HepG2 (cell line): ENCODE measurements at regions not wholly inside any gene's neighbourhood (a gene's known extent, or its start where the extent isn't known, plus 50 kb on each side); places are given as distances from the start of the nearest gene placed in this dataset.

Experiments used
- ATAC-seq: fragments of 200-7000 bp; cut with Tn5 transposase; 3 replicates; pipeline ENCODE4 v1.9.1; 2020; ENCODE audit warnings: mild to moderate bottlenecking, moderate library complexity
- BruUV-seq: library from RNA; stranded (reverse); fragments of 400-500 nt; replicated peaks from 2 replicates; lab custom pipeline; 2021; lab: Mats Ljungman, UMichigan
- CTCF ChIA-PET: fragments of 300-600 bp; formaldehyde crosslinking; extraction: SDS; loops from one replicate; lab custom pipeline; 2021; ENCODE audit warnings: low total read pairs, inconsistent platforms, low intra/inter-chr PET ratio; lab: Yijun Ruan, JAX
- POLR2A ChIA-PET: fragments of 350-600 bp; sonication (Branson Sonifier 250); formaldehyde crosslinking; loops from one replicate; lab custom pipeline; 2020; ENCODE audit warnings: antibody characterized with exemption, inconsistent platforms; lab: Yijun Ruan, JAX
- DNase-seq: peaks from one replicate; pipeline ENCODE4 v3.0.0-alpha.2; 2015; ENCODE audit warnings: low spot score
- FAIRE-seq: peaks from 3 replicates; lab custom pipeline; 2011; peaks lifted over from hg19 to GRCh38; lab: Jason Lieb, UNC
- H2AFZ ChIP-seq: one replicate; pipeline ENCODE4 v1.6.1; 2011; ENCODE audit warnings: low read length, inconsistent platforms
- H3K27ac ChIP-seq: fragments of 300-600 bp; 3 replicates; pipeline ENCODE4 v1.8.0; 2011; ENCODE audit warnings: mixed run types, mild to moderate bottlenecking, mixed read lengths, low read length, inconsistent platforms; ENCODE audit not compliant: insufficient read depth; ENCODE audit errors: extremely low read length
- H3K27me3 ChIP-seq, 2 experiments: fragments of 200-600 bp in 1 of 2; 2 replicates in 1 of 2; 3 replicates in 1 of 2; pipeline versions ENCODE4 v1.6.0 to v1.8.0; 2011; ENCODE audit warnings: low read length in 2 of 2, mild to moderate bottlenecking in 2 of 2, moderate library complexity in 2 of 2, inconsistent platforms in 1 of 2; ENCODE audit not compliant: insufficient read depth in 2 of 2, control insufficient read depth in 1 of 2
- H3K36me3 ChIP-seq, 2 experiments: fragments of 200-600 bp in 1 of 2; replicated peaks in 1 of 2; 2 replicates in 1 of 2; 3 replicates in 1 of 2; pipeline versions ENCODE4 v1.5.1 to v1.8.0; 2011; ENCODE audit warnings: low read length in 2 of 2, inconsistent platforms in 1 of 2; ENCODE audit not compliant: insufficient read depth in 2 of 2, control insufficient read depth in 1 of 2
- H3K4me1 ChIP-seq: 2 replicates; pipeline ENCODE4 v1.5.1; 2012; ENCODE audit warnings: low read length, inconsistent platforms; ENCODE audit not compliant: insufficient read depth
- H3K4me2 ChIP-seq: 2 replicates; pipeline ENCODE4 v1.6.0; 2011; ENCODE audit warnings: low read depth, low read length, inconsistent platforms
- H3K4me3 ChIP-seq, 3 experiments: fragments of 200-600 bp in 1 of 3; sonication (generic), shearing (Covaris generic) in 1 of 3; replicated peaks in 1 of 3; 2 replicates each; pipeline ENCODE4 v1.5.1; 2011 to 2016; ENCODE audit warnings: low read length in 3 of 3, inconsistent platforms in 2 of 3, low read depth in 2 of 3, mild to moderate bottlenecking in 2 of 3, control low read depth in 1 of 3, mixed read lengths in 1 of 3; ENCODE audit not compliant: insufficient read depth in 1 of 3
- H3K79me2 ChIP-seq: one replicate; pipeline ENCODE4 v1.6.1; 2011; ENCODE audit warnings: low read length, inconsistent platforms; ENCODE audit not compliant: insufficient read depth
- H3K9ac ChIP-seq: 2 replicates; pipeline ENCODE4 v1.6.0; 2011; ENCODE audit warnings: mild to moderate bottlenecking, low read depth, low read length, inconsistent platforms; ENCODE audit not compliant: insufficient read depth
- H3K9me3 ChIP-seq: 2 replicates; pipeline ENCODE4 v1.5.1; 2012; ENCODE audit warnings: mild to moderate bottlenecking, low read length
- H4K20me1 ChIP-seq: 2 replicates; pipeline ENCODE4 v1.6.0; 2011; ENCODE audit warnings: inconsistent platforms, mild to moderate bottlenecking, low read length, moderate library complexity; ENCODE audit not compliant: insufficient read depth
- CCAR2 ChIP-seq: fragments of 200-400 bp; formaldehyde crosslinking; optimal IDR thresholded peaks from 2 replicates; pipeline ENCODE3; 2018; ENCODE audit warnings: low read depth, mild to moderate bottlenecking, low read length, moderate library complexity
- GPN1 ChIP-seq: sonication (generic); formaldehyde crosslinking; IDR thresholded peaks from 2 replicates; pipeline ENCODE4 v1.5.1; 2020; ENCODE audit warnings: missing genetic modification reagents, borderline replicate concordance
- MIER2 ChIP-seq: IDR thresholded peaks from 2 replicates; pipeline ENCODE4 v1.6.1; 2016; ENCODE audit warnings: missing biosample characterization, missing genetic modification reagents
- RORA ChIP-seq: sonication (generic); formaldehyde crosslinking; IDR thresholded peaks from 2 replicates; pipeline ENCODE4 v1.5.0; 2020; ENCODE audit warnings: mild to moderate bottlenecking, missing genetic modification reagents, moderate library complexity
- STAT6 ChIP-seq: sonication (generic); formaldehyde crosslinking; IDR thresholded peaks from 2 replicates; pipeline ENCODE4 v1.4.0; 2020; ENCODE audit warnings: missing genetic modification reagents, mild to moderate bottlenecking, borderline replicate concordance
- TFE3 ChIP-seq: IDR thresholded peaks from 2 replicates; pipeline ENCODE4 v1.6.1; 2016
- ZBTB37 ChIP-seq: sonication (generic); formaldehyde crosslinking; IDR thresholded peaks from 2 replicates; pipeline ENCODE4 v1.4.0; 2020; ENCODE audit warnings: mild to moderate bottlenecking, missing genetic modification reagents
- ZNF292 ChIP-seq: sonication (generic); formaldehyde crosslinking; IDR thresholded peaks from 2 replicates; pipeline ENCODE4 v1.8.1; 2022; ENCODE audit warnings: mild to moderate bottlenecking, low read depth, missing genetic modification reagents, borderline replicate concordance
- ZNF512B ChIP-seq: sonication (generic); formaldehyde crosslinking; IDR thresholded peaks from 2 replicates; pipeline ENCODE4 v1.5.1; 2020; ENCODE audit warnings: missing genetic modification reagents, mild to moderate bottlenecking, borderline replicate concordance
- ZNF770 ChIP-seq: sonication (generic); formaldehyde crosslinking; IDR thresholded peaks from 2 replicates; pipeline ENCODE4 v1.5.0; 2020; ENCODE audit warnings: mild to moderate bottlenecking, missing genetic modification reagents
- WGBS: methylation state at CpG from one replicate; pipeline ENCODE4 v1.1.6; 2017; ENCODE audit warnings: low lambda C conversion rate; 5-methylcytosine and 5-hydroxymethylcytosine counted together
- in situ Hi-C: cut with HindIII; loops from 2 replicates; pipeline ENCODE4 v1.10.0; 2017; ENCODE audit warnings: low pct_unique_long_range_greater_than_20kb; ENCODE audit not compliant: extremely low pct_ligation_motif_present
- intact Hi-C: fragments of 100-400 bp; cut with micrococcal nuclease; formaldehyde crosslinking; loops from one replicate; pipeline ENCODE4 v1.10.0; 2022; ENCODE audit not compliant: unreplicated experiment

GRCh38 chr1:208300084-208300770 lies 56.0 kb upstream of the PLXNA2 start:
- no peaks in the 10 kb centered on the region for H4K20me1 ChIP-seq
- peaks cover 0 to 2% of the 10 kb centered on the region in 2 experiments; a peak in 1 of 5 replicates for H3K27me3 ChIP-seq
- H3K27ac ChIP-seq, result no peak overlapping the region
- 35% methylated on average over 7 of the region's 7 CpGs for WGBS
- H3K79me2 ChIP-seq, result no peaks in the 10 kb centered on the region
- BruUV-seq, result no TSS peak
- ChIA-PET POLR2A (no interaction called here), CTCF (no interaction called here)
- no peak overlapping the region for H3K4me2 ChIP-seq
- ATAC-seq (no peak), FAIRE-seq (no peak), DNase-seq (no peak)
- H3K4me1 ChIP-seq, result no peaks in the 10 kb centered on the region
- no peak overlapping the region for H3K9ac ChIP-seq
- H3K9me3 ChIP-seq, result no peaks in the 10 kb centered on the region
- intact Hi-C loops, result no loop called here
- in situ Hi-C loops, result no loop called here
- no peak overlapping the region for H3K4me3 ChIP-seq
- H2AFZ ChIP-seq, result no peak overlapping the region
- no peaks in the 10 kb centered on the region for H3K36me3 ChIP-seq
- TF ChIP-seq STAT6 (CRISPR knock-in tag), result no peak
- no peak for TF ChIP-seq GPN1 (CRISPR knock-in tag)
- TF ChIP-seq ZNF512B (CRISPR knock-in tag), result no peak
- TF ChIP-seq ZNF770 (CRISPR knock-in tag), result no peak
- TF ChIP-seq TFE3, result no peak
- TF ChIP-seq MIER2 (CRISPR knock-in tag), result no peak
- TF ChIP-seq RORA (CRISPR knock-in tag), result no peak
- TF ChIP-seq ZBTB37 (CRISPR knock-in tag), result no peak
- no peak for TF ChIP-seq ZNF292
- TF ChIP-seq CCAR2, result no peak
